Glomerular endothelial cell (primary cell): ENCODE measurements at regions not wholly inside any gene's neighbourhood (a gene's known extent, or its start where the extent isn't known, plus 50 kb on each side); places are given as distances from the start of the nearest gene placed in this dataset.

ENCODE experiments used
- DNase-seq: peaks from one replicate; pipeline ENCODE4 v3.0.0-alpha.2; 2011; ENCODE audit warnings: low read depth, low spot score; ENCODE audit errors: extremely low read depth

DNA sequence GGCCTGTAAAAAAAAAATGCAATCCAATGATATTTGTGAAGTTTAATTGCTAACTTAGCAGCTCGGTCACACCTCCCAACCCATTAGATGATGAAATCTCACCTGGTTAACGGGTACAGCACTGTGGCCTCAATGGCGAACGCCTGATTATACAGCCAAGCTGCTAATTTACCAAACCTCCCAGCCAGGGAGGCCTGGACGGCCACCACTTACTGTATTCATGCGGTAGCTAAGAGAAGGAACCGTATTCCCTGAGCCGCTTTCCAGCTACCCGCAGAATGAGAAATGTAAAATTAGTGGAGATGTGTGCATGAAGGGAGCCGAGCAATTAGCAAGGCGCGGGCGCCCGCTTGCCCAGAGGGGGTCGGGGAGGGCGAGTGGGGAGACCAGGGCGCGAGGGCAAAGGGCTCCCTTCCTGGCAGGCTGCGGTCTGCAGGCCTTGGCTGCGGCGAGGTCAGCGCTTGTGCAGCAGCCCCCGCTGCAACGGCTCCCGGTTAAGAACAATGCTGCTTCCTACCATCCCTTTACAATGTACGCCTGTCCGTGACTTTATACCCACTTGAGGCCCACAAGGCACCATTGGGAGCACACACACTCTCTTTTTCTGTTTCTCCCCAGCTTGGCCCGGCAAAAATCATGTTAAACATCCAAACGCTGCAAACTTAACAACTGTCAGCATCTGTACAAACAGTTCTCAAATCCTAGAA is 70.4 kb upstream of the TBCA start:
- no peak for DNase-seq

DNA sequence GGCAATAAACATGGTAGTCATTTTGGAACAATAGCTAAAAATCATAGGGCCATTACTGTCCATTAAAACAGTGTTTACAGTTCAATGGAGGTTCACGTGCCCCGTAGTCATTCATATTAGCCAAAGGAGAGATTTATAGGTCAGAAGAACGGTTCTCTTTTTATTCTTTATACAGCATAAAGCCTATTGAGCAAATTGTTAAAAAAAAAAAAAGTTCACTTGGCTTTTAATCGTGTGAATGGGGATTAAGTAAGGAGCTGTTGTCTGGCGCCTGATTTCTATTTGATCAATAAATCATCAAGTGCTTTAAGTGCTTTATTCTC is 69.1 kb upstream of the TBCA start:
- no peak for DNase-seq

DNA sequence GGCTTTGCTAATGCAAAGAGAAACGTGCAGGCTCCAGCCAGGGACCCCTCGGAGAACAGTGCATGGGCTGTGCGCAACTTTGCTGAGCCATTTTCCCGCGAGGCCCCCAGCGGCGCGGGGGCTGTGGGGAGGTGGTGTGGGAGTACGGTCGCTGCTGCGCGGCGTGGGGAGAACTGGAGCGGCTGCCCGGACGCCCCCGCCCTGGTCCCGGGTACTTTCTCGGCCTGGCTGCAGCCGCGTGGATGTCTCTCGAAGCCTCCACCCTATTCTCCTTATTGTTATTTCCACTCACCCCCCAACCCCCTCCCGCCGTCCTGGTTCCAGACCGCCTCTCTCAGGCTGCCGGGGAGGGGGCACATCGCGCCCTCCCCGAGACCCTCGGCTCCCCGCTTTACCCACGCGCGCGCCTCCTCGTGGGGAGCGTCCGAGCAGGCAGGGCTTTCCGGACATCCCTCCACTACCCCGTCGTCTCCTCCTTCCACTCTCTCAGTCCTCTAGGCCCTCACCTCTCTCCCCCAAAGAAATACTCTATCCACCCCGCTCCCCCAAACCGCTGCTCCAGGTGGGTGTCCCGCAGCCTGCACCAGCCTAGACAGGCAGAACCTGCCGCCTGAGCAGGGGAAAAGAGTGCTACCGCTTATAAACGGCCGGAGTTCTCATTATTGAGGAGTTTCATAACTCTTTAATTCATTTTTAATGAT is 68.6 kb upstream of the TBCA start:
- DNase-seq: no peak

DNA sequence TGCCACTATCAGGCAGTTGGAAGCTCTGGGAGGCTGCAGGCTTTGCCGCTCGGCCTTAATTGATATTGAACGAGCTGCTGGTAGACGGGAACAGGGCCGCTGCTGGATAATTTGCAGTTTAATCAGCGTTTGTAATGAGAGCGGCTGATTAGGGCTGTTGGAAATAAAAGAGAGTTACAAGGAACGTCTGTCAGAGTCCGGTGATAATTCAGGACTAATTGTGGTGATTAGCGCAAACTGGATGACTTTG is 68.2 kb upstream of the TBCA start:
- no peak for DNase-seq

DNA sequence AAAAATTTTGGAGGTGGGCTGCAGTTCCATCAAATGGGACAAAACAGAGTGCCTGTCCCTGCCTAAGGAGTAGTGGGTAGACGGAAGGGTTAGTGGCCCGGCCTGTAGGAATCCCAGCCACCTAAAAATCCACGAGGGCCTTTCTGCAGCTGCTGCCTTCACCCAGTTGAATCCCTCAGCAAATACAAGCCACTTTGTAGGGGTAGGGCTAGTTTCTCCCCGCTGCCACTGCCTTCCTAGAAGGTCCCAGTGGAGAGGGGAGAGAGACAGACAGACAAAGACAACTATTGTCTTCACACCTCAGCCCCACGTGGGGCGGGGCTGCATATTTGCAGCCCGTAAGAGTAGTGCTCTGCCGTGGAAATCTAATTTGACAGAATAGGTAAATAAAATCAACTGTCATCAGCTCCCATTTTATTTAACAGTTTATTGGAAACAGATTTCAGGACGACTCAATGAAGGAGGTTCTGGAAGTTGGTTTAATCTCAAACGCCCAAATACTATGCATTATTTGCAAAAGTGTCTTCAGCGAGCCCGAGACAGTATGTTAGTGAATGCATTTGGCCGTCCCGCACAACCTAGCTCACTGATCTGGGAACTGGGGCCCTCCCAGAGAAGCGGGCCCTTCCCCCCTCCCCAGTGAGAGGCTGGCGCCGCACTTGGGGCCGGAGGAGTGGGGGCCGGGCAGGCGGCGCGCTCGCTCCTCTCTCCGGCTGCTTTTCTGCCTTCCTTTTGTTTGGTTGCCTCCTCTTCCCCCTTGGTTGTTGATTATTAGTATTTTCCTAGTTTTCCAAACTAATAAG is 67.6 kb upstream of the TBCA start:
- DNase-seq: no peak

DNA sequence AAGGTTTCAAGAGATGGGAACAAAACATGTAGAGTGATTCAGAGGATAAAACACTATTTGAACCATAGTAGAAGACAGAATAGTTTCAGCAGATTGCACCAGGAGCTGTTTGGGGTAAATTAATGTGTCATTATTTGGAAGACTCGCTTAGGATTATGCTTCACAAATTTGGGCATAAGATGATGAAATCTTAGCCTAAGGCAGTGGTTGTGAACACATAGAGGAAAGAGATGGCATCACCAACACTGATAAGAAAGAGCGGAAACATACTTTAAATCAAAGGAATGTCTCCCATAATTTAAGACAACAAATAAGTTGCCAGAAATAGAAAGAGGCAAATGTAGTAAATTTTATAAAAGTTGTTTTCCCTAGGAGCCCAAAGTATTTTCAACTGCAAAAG is 66.1 kb upstream of the TBCA start:
- no peak for DNase-seq

DNA sequence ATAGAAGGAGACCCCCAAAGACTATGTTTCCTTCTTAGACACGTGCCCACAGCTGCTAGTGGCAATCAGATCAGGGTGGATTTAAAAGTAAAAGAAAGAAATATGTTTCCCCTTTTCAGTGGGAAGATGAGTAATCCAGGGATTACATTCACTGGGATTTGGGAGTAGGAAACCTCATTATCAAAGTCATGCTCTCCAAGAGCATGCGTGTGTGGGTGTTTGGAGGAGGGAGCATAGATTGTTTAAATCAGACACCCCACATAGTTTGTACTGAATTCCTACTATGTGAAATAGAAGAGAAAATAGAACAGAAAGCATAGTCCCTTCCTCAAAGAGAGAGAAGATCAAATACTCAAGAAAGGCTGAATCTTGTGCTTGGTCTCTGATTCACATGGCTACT is 65.5 kb upstream of the TBCA start:
- DNase-seq: no peak

DNA sequence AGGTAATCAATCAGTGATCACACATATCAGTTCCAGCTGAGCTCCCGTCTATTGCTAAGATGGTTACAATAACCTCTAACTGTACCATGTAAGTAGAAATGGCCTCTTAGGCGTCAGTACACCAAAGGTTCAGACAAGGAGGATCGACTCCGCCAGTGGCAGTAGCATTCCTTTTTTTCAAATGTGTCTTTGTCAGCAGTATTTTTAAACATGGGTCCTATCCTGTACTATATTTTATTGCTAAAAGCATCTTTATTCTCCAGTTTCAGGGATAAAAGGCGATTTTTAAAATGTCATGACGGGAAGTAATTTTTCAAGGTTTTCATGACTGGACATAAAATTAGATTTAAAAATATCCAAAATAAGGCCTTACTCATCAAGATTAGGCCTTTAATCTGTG is 64.8 kb upstream of the TBCA start:
- DNase-seq: no peak

DNA sequence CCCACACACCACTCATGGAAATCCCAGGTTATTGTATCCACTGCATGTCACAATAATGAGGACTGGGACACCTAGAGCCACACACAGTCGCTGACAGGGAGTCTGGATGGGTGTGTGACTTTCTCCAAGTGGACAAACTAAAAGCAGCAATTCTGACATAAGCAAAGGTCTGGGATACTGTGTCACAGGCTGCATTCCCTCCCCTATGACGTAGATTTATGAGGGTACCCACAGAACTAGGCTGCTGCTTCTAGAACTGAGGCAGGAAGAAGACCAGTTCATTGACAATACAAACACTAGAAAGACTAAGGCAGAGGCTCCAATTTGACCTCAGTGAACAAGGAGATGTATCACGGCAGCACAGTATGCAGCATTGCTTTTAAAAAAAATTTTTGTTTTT is 63.6 kb upstream of the TBCA start:
- DNase-seq: no peak

DNA sequence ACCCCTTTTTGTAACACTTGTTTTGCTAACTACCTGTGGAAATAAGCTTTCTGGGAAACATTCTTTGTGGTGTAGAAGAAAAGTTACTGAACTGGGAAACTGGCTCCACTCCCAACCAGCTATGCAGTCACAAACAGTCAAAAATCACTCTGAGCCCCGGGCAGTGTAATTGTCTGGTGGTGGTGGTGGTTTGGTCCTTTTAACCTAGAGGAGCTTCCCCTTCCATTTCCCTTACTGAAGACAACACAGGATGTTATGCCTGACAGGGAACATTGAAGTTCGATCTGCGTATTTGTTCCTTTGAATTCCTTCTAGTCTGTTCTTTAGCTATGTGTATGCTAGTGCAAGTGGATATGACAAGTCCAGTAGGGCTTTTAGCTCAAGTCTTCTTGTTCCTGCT is 56.8 kb upstream of the TBCA start:
- DNase-seq: no peak

DNA sequence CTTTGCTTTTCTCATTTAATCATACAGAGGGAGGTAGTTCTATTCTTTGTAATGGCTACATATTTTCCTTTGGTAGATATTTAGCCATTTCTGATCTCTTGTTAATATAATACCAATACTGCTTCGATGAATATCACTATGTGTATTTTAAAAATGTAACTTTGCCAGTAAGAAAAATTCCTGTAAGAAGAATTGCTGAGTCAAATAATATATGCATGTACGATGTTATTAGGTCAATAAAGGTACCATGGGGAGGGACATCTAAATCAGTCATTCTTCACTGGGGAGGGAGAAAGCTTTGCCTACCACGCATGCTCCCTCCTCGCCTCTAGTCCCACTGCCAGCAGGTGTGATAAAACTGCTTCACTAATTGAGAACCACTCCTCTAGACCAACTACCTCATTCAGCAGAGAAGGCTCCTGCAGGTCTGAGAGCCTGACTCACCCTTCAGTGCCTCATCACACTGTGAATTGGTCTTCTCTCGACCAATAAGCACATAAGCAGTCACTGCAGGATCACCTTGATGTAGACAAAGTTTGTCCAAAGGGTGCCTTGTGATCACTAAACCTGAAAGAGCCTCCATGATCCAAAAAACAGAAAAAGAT is 56.1 kb upstream of the TBCA start:
- no peak for DNase-seq

DNA sequence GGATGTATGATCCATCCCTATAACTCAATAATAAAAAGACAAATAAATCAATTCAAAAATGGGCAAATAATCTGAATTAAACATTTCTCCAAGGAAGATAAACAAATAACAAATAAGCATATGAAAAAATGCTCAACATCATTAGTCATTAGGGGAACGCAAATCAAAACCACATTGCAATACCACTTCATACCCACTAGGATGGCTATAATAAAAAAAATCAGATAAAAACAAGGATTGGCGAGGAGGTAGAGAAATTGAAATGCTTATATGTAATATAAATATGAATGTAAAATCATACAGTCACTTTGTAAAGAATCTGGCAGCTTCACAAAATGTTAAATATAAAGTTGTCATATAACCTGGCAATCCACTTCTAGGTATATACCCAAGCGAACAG is 52.3 kb upstream of the TBCA start:
- DNase-seq: no peak
